T1000 (cell line): ENCODE measurements at regions not wholly inside any gene's neighbourhood (a gene's known extent, or its start where the extent isn't known, plus 50 kb on each side); places are given as distances from the start of the nearest gene placed in this dataset.

Source experiments
- DNase-seq: peaks from one replicate; lab custom pipeline; 2025; ENCODE audit warnings: mixed read lengths; lab: John Stamatoyannopoulos, UW

DNA sequence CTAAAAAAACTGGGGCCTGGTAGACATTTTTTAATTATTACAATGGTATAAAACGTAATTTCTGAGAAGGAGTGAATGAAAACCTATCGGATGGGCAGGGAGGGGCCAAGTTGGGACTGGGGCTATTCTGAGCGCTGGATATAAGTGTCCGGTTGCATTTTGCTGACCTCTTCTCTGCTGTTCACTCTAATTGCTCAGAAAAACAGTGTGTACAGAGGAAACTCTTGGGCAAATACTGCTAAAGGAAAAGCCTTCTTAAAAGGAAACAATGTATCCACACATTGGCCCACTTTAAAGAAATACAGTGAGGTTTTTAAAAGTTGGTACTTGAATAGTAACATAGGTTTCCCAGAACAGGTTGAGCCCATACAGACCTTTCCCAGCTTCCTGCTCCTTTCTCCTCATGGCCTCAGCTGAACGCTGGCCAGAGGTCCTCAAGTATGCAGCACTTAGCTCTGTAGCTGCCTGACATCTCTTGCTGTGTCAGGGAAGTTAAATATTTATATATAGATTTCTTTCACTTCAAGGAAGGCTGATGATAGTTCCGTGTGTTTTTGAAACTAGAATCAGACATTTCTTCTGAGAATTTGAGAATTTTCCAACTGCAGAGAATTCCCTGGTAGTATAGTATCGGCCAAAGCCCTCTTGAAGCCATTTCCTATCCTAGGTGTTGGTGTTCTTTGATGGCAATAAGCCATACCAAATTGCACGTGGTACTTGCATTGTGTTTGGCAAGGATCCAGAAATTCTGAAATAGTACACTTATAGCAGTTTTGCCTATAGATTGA, 97.1 kb upstream of the SLC4A4 start:
- DNase-seq = no peak

DNA sequence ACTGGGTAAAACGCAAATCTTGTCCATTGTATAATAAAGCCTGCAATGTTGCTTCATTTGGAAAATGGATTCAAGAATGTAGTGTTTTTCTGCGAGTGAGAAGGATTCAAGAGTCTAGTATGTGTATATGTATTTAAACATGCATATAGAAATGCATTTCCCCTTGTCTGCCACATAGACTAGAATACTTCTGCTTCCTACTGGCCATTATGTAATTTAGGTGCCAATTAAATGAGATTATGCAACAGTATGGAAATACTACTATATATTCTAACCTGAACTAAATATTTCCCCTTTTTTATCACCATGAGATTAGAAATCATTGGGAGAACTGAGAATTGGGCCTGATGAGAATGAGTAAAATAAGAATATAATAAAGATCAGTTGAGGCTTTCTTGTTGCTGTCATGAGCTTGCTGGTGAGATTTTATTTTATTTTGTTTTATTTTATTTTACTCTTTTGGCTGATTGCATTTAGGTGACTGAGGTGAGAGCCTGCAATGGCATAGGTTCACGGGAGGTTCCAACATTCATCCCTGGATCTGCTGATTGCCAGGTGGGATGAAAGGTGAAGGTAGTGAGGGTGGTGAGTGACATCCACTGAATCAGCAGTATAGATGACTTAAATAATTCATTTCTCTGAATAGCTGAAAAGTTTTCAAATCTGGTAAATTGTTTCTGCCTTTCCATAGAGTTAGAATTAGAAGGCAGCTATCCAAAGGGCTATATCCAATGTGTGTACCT, 95.6 kb upstream of the SLC4A4 start:
- no peak for DNase-seq

DNA sequence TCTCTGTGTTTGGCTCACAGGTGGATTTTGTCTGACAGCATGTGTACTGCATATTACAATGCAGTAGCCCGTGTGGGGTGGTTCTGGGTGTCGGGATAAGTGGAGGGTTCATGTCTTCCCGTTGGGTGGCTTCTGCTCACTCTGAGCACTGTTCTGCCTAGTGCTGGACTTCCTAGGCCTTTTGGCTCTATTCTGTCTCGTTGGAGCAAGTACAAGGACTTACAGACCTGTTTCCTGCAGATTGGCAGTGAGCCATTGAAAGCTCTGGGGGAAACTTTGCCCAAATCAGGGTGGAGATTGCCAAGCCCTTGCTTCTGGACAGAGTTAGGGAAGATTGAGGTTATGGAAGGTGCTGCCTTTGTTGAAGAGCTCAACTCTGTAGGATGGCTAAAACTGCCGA, 91.1 kb upstream of the SLC4A4 start:
- no peak for DNase-seq

DNA sequence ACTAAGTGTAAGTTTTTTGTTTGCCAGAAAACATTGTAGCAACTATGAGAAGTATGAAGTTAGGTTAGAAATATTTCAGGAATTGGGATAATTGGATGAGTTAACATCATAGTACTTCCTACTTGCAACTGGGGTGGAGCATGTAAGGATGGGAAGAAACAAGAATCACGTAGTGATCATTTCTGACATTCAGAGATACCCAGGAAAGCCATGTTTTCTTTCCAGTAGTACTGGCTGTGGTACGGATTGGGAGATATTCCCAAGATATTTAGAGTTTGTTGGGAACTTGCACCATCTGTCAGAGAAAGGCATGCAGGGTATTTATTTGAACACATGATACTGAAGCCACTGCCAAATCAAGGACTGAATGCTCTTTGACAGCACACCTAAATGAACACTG, 87.6 kb upstream of the SLC4A4 start:
- DNase-seq = no peak

DNA sequence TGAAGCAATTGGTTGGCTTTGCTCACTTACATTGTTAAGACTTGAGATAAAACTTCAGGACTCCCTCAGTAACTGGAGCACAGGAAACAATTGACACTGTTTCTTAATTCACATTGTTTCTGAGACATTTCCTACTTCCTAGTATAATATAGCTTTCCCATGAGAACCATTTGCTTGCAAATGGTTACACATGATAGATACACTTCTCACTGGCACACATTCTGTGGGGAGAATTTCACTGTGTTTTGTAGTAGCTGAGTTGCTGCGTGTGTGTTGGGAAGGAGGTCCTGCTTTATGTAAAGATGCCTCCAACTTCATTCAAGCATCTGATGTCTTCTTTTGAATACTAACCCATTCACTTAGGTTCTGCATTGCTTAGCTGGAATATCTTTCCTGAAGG, 85.3 kb upstream of the SLC4A4 start:
- DNase-seq = no peak

DNA sequence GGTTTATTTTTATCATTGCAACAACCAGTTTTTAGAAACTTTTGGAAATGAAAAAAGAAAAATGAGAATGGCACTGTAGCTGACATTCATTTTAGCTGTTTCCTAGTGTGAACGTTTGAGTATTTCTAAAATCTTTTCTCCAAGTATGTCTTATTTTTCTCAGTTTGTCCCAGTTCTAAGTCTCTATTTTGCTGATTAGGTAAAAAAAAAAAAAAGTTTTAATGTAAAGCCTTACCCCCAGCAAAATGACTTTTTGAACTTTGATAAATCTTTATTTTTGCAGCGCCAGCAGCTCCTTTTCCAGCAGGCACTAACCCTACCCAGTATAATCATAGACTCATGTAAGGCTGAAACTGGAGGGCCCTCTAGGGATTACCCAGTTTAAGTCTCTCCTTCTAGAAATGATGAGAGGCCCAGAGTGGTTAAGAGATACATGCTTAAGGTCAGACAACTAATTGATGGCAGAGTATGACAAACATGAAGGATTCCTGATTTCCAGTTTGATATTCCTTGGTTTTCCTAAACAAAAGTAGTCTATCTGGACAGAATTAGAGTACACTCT, 84.3 kb upstream of the SLC4A4 start:
- DNase-seq = no peak

DNA sequence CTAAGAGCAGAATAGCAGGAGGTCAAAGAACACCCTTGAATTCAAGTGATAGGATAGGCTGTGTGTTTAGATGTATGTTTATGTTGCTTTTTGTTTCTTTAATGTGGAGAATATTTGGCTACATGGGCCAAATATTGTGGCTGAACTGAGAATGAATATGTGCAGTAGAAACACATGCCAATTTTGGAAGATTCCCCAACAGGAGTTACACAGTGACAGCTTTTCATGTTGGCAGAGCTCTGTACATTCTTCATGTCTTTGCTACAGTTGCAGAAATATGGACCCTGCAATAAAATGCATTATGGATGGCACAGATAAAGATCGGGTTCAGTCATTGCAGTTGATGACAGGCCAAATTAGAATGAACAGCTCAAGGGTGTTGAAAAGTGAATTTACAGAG, 82.8 kb upstream of the SLC4A4 start:
- DNase-seq = no peak

DNA sequence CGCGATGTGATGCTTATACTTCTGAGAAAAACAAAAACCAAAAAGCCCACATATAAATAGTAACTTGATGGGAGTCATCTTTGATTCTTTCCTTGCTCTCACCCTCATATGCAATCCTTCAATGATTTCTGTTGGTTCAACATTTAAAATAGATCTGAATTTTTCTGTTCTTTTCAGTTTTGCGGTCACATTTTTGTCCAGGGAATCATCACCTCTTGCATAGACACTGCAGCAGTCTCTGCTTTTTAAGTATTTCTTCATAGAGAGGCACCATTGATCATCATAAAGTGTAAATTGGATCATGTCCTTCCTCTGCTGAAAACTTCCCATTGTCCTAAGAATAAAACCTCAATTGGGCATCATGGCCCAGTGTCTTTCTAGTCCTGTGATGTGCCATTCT, 81.1 kb upstream of the SLC4A4 start:
- DNase-seq = no peak

DNA sequence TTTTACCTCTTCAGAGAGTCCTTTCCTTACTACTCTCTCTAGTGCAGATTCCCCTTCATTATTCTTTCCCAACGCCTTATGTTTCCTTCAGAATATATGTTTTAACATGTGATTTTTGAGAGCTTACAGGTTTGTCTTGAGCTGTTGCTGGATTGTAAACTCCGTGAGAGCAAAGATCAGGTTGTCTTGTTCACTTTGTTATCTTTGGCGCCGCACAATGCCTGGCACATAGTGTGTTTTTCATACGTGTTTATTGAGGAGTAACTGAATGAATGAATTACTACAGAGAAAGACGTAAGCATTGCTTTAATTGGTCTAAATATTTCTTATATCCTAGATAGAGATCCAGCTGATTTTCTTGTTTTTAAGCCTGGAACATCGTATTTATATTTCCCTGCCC, 80.5 kb upstream of the SLC4A4 start:
- no peak for DNase-seq

DNA sequence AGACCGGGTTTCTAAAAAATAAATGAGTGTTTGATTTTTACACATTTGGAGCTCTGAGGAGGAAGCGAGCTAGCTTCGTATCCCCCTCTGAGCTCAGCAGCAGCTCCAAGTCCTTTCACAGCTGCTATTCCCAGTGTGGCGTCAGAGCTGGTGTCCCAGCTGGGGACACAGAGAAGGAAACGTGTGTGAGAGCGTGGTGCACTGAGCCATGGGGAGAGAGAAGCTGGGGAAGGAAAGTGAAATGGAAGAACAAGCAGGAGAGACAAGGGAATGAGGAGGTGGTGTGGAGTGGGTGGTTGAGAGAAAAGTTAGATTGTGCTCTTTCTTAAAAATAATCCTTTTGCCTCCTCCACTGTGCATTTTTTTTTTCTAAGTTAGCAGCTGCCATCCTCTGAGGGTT, 79.5 kb upstream of the SLC4A4 start:
- DNase-seq = no peak

DNA sequence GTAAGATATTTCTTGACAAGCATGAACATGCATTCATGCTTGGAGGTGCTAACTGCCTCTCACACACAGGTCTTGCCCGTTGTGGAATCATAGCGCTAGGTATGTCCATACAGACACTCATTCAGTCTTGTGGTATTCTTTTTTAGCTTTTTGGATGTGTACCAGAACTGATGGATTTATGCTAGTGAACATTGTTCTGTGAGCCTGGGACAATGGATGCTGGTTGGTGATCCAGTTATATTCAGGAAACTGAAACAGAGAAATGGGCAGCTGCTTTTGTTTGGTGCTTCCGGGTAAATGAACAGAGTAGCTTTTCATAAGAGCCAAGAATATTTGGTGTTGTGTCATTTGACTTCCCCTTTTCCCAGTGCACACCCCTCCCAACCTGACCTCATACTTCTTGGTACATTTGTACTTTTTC, 78.9 kb upstream of the SLC4A4 start:
- DNase-seq = no peak

DNA sequence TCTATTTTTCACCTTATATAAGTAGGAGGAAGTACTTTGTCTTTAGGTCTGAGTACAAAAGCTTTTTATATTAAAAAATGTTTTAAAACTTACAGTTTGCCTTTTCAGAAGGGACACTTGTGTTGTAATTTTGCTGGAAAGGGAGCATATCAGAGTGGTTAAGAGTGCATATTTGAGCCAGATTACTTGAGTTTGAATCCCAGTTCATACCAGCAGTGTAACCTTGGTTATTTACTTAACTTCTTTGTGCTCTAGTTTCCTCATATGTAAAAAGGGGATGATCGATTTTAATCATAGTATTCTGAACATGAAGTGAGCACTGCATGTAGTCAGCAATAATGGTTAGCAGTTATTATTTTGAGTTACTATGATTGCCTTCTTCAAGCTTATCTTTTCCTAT, 78.3 kb upstream of the SLC4A4 start:
- DNase-seq = no peak

DNA sequence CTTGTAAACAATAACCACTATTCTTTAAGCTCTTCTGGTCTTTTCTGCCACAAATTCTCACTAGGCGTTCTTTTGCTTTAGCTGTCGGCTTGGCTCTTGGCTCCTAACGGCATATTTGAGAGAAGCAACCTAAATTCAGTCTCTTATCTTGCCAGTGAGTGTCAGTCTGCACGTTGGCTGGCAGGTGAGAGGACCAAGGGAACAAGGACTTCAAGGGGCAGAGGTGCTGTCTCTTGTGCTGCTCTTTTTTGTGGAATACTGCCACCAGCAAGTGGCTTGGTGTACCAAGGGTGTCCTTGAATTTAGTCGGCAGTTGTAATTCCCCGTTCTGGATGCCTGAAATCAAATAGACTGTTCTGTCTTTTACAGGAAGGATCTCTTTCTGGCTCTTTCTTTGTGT, 77.8 kb upstream of the SLC4A4 start:
- DNase-seq = no peak

DNA sequence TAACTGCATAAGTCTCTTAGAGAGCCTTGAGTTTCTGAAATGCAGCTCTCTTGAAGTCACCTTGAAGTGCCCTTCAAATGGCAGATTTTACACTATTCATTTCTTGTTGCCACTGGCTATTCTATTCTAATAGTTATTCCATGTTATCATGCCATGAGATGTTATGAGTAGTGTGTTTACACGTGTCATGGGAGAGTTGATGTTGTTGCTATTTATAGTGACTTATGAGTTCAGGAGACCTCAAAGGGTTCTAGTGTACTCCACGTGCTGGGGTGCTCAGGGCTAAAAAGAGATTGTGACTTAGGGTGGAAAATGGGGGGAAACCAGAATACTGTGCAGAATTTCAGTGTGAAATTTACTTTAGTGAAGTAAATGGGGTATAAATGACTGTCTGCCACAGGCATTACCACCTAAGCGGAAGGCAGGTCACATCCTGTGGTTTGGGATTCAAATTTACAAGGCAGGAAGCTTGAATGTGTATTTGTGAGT, 77.1 kb upstream of the SLC4A4 start:
- no peak for DNase-seq

DNA sequence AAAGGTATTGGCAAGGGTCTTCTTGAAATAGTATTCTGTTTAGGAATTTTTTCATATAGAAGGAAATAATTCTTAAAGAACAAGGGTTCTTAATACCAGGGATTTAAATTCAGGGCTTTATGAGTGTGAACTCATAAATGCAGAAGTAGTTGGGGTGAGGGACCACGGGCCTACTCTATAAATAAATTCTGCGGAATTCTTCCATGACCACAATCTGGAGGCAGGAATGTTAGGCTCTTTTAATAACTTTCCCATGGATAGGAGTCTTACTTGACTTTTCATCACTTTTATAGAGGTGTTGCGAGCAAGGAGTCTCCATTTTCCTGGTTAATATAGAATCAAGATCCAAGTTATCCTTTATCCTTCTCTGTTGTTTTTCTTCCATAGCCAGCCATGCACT, 76.7 kb upstream of the SLC4A4 start:
- no peak for DNase-seq

DNA sequence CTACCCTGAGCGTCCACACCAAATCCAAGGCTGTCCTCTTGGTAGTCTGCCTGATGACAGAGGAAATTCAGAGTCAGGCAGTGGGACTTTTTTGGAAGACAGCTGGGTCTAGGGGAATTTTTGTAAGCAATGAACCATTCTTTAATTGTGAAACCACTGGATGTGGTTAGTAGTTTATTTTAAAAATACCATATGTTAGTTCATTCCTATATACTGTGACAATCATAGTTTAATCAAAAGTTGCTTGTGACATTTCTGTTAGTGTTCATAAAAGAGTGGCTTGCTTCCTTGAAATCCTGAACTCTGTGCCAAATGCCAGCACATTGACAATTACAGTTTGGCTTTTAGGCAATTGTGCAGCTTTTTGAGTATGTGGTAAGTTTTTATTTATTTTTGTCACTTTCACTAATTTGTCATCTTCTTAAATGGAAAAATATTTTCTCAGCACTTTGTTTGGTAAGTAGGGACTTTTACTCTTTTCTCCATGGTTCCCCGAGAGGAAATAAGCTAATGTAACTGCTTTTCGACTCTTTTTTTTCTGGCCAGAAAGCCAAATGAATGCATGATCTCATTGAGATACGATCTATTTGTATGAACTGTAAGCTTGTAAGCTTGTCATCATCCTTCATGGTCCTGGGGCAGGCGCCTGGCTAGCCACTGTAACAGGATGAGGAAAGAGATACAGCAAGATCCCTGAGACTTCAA, 72.6 kb upstream of the SLC4A4 start:
- DNase-seq = no peak

DNA sequence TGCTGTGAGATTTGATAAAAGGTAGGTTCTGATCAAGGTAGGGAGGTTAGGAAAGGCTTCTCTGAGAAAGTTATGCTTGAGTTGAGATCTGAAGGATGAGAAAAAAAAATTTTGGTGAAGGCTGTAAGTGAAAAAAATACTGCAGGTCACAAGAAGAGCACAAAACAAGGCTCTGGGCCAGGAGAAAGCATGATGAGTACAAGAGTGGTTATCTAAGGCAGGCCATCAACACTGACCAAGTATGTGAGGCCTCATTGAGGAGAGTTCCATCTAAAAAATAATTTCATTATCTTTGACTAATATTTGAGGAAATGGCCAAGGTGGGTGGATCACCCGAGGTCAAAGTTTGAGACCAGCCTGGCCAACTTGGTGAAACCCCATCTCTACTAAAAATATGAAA, 71.6 kb upstream of the SLC4A4 start:
- no peak for DNase-seq

DNA sequence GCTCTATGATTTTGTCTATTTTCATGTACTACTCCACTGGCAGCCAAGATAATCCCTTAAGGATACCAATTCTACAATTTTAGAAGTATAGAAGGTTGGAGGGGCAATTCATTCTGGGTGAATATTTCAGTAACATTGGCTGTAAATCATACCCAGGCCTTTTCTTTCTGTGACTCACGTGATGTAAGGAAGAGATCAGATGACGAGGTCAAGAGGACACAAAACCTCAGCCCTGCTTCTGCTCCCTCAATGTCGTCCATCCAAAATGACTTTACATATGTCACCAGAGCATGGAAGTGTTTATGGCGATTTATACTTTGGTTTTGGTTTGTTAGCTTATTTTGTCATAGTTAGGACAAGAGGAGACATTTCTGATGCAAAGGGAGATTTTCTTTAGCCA, 70.7 kb upstream of the SLC4A4 start:
- no peak for DNase-seq

DNA sequence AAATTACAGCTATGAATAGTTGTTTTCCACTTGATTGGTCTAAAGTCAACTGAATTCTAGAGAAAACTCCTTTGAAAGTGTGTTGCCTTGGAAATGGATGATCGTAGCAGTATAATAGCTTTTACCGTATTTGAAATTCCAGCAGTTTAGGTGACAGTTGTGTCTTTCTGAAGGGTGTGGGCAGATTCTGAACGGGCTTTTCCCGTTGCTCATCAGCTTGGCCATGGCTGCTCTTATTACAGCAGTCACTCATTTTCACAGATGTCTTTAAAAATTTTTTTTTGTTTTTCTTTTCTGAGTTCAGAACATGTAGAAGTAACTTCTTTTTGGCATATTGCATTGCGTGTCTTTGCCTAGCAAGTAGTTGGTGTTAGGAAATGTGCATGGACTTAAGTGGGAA, 69.6 kb upstream of the SLC4A4 start:
- DNase-seq = no peak

DNA sequence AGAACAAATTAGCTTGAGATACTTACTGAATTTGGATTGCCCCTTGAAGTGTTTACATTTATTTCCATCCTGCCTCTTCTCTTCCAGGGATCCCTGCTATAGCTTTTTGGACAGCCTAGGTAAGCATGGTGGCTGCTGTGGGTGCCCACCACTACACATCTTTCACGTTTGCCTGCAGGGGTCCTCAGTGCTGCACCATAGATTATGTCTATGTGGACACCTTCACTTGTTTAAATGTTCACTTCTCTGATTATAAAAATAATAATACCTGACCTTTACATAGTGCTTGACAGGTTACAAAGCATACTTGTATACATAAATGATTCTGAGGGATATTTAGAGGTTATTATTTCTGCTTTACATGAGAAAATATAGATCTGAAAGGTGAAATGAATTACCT, 67.9 kb upstream of the SLC4A4 start:
- DNase-seq = no peak

DNA sequence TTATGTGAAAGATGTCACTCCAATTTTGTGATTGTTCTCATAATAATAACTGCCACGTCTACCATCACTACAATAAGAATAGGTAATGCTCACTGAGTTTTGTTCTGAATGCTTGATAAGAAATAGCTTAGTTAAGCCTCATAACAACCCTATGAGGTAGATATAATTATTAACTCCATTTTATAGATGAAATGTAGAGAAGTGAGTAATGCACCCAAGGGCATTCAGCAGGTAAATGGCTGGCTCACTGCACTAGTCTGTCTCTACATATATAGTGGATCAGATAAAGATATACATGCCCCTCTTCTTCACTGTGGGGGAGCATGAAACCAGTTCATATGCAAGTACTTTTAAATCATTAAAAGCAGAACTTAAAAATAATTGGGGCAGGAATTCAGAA, 65.8 kb upstream of the SLC4A4 start:
- DNase-seq = no peak

DNA sequence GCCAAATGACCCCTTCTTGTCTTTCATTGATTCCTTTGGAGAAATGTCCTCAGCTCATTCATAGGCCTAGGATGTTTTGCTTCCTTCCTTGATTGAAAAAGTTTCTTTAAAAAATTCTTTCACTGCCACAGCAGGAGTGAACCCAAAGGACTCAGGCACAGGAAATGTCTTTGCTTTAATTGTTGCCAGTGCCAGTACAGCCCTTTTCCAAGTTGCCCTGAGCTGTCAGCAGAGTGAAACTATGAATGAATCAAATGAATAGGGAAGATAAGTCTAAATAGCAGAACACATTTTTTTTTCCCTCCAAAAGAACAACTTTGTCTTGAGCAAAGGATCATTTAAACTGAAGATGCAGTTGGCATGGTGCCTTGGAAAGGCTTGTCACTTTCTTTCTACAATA, 63.8 kb upstream of the SLC4A4 start:
- no peak for DNase-seq

DNA sequence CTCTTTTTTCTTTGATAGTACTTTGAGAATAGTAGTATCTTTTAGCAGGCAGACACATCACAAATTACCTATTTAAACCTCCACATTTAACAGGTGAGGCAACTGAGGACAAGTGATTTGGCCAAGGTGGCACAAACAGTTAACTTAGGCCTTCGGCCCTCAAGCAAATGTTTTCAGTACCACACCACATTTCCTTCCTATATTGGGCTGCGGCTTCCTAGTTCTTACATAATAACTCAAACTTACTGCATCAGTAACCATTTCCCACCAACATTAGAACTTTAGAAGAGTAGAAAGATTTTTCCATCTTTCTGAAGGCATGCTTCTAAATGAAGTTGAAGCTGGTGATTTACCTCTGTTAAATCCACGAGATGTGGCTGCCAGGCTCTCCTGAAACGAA, 63.2 kb upstream of the SLC4A4 start:
- no peak for DNase-seq
